AG20443 (cell line): ENCODE measurements at regions not wholly inside any gene's neighbourhood (a gene's known extent, or its start where the extent isn't known, plus 50 kb on each side); places are given as distances from the start of the nearest gene placed in this dataset.

ENCODE experiments used
- DNase-seq: peaks from one replicate; pipeline ENCODE4 v3.0.0; 2012; ENCODE audit warnings: low spot score, mixed read lengths

DNA sequence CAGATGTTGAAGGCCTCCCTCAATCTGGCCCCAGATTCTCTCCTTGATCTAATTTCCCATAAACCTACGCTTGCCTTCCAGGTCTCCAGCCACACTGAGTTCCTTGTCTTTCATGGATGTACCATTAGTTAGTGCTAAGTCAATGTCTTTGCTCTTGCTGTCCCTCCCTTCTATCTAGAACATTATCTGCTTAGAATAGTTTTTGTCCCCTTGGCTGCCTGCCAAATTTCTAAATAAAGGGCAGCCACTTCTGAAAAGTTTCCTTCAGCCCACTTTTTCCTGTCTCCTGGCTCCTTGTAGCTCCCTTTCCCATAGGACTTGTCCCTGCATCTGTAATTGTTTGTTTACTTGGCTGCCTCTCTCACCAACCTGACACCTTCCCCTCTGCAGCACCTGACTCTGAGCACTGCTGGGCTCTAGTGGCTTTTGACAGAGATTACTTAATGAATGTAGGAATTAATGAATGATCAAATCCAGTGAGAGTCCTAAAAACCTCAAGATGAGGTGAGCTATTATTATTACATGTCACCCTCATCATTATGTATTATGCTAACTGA lies 58.3 kb downstream of the CXCL12 start:
- no peak for DNase-seq

DNA sequence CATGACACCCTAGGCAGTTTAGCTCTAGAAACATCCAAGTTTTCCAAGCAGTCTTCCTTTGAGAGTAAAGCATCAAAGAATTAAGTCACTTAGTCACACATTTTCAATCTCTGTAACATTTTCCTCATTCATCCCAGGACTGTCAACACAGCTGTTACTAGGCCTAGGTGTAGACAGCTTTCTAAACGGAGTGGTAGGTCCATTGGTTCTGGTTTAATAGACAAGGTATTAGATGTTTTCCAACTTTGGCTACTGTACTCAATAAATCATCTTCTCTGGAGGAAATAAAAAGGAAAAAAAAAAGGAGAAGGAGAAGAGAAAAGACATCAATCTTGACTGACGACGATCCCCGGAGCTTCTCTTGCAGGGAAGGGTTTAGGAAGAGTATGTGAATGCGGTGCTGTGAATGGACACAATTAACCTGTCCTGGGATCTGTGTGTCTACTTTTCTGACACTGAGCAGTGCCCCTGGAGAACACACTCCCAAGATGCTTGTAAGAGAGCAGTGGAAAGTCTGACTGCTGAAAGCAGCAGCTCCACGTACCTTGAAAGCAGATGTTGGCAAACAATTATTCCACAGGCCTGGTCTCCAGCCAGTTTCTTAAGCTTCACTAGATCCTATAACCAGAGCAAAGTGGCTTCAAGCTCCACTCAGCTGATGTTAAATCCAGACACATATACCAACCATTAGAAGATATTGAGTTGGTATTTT lies 59.1 kb downstream of the CXCL12 start:
- DNase-seq, result no peak

DNA sequence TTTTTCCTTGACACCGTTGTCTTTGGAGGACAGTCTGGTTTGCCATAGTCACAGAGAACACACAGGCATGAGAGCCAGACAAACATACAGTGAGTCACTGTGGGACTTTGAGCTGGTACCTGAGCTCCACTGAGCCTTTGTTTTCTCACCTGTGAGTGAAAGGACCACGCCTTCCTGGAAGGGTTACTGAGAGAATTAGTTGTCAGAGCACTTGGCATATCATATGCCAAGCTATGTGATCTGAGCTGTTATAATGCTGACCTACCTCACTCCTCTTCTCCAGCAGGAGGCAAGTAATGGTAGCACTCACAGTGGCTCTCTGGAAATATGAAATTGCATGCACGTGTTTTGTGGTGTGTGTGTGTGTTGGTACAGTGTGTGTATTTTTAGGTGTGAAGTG lies 59.7 kb downstream of the CXCL12 start:
- no peak for DNase-seq

DNA sequence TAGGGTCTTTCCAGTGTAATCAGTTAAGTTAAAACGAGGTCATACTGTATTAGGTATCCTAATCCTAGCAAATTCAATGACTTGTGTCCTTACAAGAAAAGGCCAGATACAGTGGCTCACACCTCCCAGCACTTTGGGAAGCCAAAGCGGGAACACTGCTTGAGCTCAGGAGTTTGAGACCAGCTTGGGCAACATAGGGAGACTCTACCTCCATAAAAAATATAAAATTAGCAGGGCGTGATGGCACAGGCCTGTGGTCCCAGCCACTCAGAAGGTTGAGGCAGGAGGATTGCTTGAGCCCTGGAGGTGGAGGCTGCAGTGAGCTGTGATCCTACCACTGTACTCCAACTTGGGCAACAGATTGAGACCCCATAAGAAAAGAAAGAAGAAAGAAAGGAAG lies 61.1 kb downstream of the CXCL12 start:
- DNase-seq, result no peak

DNA sequence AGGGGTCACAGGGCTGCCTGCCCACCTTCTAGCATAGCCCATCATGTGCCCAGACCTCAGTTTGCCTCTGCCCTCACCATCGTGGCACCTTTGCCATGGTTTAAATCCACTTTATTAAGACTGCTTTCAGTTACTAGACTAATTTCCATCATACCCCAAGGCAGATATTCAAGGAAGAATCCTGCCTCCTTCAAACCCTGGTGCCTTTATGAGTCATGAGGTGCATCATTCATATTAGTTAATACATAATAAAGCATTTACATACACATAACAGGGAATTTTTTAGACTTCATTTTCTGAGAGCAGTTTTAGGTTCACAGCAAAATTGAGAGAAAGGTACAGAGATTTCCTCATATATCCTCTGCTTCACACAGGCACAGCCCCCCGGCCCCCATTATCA lies 62.8 kb downstream of the CXCL12 start:
- DNase-seq, result no peak

DNA sequence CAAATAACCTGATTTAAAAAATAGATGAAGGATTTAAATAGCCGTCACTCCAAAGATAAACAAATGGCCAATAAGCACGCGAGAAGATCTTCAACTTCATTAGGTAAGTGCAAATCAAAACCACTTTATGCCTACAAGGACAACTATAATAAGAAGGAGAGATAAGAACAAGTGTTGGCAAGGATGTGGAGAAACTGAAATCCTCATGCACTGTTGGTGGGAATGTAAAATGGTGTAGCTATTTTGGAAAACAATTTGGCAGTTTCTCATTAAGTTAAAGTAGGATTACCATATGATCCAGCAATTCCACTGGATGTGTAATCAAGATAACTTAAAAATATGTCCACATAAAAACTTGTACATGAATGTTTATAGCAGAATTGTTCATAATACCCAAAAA lies 64.1 kb downstream of the CXCL12 start:
- DNase-seq, result no peak

DNA sequence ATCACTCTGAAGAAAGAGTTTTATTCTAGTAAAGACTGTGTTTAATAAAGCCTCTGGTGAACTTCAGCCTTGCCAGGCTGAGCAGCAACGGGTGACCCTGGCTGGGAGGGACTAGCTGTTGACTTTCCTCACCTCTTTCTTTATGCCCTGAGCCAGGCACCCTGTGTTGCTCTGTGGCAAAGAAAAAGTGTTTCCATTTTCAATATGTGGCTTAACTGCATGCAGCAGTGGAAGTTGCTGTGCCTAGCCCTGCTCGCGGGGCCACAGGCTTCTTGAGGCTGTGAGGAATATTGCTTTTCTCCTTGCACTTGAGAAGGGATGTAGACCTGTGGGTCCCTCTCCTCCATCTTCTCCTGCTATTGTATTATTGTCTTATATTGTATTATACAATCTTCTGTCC lies 67.0 kb downstream of the CXCL12 start:
- no peak for DNase-seq

DNA sequence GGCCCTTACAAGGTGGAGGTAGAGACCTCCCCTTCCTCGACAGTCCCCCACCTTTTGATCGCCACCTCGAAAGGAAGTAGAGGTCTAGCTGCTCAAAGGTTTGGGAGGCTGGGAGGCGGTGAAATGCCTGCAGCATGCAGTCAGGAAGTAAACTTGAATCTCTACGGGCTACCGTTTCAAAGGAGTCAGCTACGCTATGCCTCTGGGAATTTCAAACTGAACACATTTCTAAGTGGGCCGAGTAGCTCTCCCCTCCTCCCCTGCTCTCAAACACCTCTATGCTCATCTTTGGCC lies 68.0 kb downstream of the CXCL12 start:
- DNase-seq, result no peak

DNA sequence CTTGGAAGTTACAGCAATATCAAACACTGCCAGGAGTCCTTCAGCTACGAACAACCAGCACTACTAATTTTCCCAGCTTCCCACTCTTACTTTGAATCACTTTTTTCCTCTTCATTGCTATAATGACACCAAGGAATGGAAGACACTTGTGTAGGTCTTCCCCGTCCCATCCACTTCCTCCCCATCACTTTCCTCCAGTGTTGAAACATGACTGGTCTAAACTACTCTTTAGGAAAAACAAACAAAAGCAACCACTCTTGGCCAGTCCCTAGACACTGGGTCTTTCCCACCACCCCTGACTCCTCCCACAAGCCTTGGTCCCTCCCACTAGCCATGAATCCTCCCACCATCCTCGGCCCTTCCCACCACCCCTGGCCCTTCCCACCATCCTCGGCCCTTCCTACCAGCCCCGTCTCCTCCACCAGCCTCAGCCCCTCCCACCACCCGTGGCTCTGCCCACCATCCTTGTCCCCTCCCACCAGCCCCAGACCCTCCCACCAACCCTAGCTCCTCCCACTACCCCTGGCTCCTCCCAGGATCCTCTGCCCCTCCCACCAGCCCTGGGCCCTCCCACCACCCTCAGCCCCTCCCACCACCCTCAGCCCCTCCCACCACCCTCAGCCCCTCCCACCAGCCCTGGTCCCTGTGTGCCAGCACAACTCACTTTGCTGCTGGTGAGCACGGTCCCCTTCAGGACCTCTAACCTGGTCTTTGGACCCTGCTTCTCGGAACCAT lies 68.5 kb downstream of the CXCL12 start:
- DNase-seq, result no peak

DNA sequence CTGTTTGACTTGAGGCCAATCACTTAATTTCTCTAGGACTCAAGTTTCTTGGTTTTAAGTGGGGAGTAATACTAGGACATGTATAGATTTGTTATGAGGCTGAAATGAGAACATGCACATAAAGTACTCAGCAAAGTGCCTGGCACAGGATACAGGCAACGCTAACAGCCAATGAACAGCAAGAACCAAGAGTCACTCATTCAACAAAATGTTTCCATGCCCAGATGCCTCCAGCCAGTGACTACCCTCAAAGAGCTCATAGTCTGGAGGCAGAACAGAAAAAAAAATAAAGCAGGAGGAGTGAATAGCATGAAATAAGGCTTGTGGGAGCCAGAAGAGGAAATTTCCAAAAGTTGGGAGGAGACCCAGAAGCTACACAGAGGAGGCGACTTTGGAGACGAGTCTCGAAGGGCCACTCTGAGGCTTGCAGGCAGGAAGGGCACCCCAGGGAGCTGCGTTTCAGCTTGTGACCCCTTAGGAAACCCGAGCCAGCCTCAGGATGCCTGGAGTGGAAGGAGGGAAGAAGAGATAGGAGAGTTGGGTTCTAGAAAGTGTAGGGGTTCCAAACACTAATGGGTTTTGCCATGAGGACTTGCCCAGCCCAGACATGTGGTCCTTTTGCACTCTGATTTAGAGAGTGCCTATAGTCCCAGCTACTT lies 70.0 kb downstream of the CXCL12 start:
- no peak for DNase-seq

DNA sequence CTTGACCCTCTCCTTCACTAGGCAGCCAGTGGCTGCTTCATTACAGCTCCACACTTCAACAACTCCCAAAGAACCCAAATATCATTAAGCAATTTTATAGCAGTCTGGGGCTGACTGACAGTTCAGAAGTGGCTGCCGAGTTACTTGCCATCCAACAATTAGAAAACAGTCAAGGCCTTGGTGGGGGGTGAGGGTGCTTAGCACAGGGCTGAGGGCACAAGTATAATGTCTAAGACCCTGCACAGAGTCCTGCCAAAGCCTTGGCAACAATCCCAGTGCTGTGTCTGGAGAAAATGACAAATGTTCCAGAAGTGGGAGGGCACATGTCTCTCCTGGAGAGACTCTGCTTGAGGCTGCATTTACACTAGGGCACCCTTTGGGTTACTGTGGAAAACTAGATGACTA lies 71.1 kb downstream of the CXCL12 start:
- no peak for DNase-seq

DNA sequence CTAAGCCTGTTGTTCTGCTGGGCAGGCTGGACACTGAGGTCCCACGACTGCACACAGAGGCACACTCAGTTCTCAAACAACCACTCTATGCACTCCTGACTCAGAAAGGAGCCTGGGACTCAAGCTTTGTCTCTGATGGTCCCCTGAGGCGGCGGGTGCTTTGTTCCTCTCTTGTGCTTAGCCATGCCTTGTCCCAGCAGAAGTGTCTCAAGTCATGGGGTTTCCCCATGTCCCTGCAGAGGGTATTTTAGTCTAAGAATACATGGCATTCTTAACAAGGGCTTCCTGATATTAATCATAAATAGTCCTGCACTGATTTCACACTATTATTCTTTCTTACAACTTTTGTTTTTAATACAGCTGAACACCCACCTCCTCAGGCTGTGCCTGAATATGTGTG lies 72.5 kb downstream of the CXCL12 start:
- no peak for DNase-seq

DNA sequence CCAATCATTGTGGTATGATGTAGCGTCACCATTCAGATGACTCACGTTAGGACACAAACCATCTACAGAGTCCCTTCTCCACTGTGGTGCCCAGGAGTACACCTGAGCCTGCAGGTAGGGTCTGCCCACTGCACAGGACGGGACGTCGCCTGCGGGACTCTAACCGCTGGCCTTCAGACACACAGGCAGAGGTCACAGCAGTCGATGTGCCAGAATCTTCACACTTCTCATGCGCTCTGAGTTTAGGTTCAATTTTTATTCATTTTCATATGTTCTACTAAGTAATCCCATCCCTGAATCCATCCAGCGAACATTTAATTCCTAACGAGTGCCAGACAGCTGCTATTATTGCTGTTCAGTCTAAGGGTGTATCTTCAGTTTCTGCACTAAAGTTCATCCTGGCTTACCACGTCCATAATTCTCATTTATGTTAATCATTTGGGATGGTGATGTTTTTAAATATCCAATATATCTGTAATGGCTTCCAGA lies 73.3 kb downstream of the CXCL12 start:
- DNase-seq, result no peak

DNA sequence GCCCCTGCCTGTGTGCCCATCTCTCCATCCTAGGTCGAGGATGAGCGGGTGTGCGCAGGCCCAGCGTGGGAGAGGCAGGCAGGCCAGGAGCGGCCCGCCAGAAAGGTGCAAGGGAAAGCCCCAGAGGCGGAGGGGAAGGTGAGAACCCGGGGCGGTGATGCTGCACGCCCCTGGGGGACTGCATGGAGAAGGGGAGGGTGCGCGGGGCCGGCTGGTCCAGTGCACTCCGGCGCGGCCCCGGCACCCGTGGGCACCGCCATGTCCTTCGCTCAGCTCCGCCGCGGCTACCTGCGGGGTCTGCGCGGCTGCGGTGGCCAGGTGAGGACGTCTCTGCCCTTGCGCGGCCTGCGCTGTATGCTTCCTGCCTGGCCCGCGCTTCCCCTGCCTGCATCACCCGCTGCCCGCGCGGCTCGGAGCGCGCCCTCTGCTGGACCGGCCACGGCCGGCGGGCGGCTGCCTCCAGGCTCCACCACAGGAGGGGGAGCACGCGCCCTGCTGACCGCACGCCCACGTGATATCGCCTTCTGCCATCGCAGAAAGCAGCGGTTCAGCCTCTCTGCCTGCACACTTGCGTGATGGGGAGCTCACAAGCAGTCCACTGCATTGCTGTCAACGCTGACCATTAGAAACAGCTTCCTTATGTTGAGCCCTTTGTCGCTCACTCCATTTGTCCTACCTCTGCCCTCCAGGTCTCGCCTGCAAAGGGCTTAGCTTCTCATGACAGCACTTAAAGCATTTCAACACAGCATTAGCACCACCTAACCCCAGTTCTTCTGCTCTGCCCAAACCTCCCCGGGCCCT lies 73.9 kb downstream of the CXCL12 start:
- DNase-seq, result peak; percentile 95

DNA sequence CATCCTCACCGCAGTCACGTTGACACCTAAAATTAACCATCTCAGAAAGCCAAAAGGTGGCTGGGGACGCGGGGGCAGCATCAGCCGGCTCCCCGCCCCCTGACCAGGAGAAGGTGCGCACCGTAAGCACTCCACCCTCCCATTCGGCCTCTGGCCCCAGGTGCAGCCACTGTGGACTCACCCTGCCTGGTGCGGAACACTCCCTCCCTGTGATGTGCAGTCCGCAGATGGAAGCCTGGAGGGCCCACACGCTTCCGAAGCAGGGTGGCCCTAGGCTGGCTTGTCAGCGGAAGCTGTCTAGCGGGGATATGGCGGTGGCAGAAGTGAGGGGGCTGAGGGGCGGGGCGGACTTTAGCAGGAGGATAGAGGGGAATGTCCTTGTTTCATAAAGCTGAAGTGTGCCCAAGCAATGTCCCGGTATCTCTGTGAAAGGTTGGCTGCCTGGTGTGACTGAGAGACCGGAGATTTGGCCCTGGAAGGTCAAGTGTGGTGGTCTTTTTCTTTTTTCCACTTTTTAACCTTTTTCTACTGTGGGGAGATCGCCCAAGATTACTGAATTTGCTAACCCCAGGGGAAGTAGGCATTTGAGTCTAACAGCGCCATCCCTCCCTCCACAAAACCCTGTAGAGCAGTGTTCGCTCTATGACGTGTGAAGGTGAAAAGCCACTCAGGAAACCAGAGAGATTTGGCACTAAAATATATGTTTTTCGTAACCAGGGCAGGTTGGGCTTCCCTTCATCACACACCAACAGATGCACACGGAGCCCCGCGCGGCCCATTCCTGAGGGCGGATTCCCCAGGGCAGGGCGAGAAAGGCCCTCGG lies 74.7 kb downstream of the CXCL12 start:
- no peak for DNase-seq

DNA sequence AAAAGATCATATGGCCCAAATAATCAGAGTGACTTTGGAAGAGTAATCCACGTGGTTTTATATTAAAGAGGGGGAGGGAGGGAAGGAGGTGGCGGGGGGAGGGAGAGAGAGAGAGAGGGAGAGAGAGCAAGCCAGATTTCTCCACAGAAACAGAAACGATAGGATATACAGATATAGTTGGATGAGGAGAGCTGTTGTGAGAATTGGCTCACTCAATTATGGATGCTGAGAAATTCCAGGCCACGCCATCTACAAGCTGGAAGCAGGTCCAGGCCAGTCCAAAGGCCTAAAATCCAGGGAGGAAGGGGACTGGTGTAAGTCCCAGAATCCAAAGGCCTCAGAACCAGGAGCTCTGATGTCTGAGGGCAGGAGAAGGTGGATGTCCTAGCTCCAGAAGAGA lies 75.5 kb downstream of the CXCL12 start:
- DNase-seq, result no peak

DNA sequence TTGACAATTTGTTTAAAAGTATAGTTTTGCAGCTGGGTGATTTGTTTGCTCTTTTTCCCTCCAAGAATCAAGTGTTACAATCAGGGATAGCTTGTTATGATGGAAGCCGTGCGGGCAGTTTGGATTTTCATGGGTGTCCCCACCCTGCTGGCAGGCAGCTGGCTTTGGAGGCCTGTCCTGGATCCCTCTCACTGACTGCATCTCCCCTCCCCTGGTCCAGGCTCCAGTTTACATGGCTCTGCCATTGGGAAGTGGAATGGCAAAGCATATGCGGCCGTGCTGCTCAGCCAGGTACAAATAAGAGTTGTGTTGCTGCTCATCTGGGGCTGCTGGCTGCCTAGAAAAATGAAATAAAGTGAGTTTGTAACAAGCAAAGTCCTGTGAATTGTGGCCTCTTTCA lies 76.0 kb downstream of the CXCL12 start:
- no peak for DNase-seq

DNA sequence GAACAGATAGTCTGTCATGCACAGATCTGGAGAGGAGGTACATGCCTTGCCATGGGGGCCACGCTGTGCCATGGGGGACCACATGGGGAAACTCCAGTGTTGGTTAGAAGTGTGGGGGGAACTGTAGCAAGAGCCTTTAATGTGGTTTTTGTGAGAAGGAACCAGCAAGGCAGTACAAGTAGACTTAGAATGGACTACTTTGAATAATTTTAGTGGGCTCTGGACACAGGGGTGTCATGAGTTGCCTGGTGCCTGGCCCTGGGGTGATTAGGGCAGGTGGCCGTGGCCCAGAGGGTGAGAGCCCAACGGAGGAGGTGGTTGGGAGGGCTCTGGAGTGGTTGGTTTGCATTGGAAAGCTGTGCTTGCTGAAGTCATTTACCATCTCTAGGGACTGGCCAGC lies 77.2 kb downstream of the CXCL12 start:
- DNase-seq, result no peak

DNA sequence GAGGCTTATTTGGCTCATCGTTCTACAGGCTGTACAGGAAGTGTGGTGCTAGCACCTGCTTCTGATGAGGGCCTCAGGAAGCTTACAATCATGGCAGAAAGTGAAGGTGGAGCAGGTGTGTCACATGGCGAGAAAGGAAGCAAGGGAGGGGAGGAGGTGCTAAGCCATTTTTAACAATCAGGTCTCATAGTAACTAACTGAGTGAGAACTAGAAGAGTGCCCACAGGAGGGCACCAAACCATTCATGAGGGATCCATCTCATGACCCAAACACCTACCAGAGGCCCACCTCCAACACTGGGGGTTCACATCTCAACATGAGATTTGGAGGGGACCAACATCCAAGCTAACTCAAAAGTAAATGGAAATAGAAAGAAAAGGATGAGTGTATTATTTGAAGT lies 78.1 kb downstream of the CXCL12 start:
- no peak for DNase-seq

DNA sequence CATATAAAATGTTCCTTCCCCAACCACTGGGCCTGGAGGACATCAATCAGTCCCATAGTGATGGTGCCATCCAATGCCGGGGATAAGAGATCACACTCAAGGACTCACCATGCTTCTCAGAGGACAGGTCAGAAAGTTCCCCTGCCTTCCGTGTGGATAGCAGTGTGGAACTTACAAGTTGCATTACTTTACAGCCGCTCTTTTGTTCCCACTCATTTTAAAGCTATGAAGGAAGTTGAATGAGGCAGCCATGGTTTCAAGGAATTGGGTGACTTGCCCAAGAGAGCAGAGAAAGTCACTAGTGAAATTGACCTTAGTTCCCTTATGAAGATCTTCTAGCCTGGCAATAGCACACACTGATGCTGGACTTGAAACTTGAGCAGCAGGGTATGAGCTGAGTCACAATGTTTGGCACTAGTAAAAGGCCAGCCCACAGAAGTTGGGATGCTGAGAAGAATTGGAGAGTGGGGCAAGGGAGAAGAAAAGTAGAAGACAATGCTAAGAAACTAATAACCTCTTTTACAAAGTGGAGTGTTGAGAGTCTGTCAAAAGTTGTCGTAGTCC lies 78.7 kb downstream of the CXCL12 start:
- peak; percentile 79 for DNase-seq

DNA sequence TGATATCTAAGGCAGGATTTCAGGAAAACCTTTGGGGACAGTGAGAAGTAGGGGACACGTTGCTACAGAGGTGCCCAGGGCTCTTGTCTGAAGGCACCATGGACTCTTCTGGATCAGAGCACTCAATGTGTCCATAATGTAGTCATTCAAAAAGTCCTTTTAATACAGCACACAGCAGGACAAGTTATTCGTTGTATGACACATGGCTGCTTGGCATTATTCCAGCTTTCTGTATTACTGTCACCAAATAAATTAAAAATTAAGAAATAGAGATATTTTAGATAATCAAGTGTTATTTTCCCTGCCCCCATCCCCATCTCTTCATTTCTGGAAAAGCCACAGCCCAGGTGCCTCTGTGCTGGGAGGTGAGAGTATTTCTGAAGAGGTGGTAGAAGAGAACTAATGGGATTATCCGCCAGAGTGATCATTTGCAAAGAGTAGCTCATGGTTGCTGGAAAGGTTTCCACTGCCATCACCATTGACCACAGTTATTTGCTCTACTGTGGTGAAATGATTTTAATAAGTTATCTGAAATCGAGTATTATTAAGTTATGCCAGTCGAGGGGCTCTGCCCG lies 83.0 kb downstream of the CXCL12 start:
- DNase-seq, result no peak
